Activated T-helper 2 cell treated with anti-CD3 and anti-CD28 coated beads, Interferon-gamma antibody, Interleukin-2, Interleukin-4, amounts not matched to agents 10 μg/mL and 5 μg/mL and 100 μg/mL, durations not matched to agents 14 hours and 24 hours and 36 hours (primary cell): ENCODE measurements at regions not wholly inside any gene's neighbourhood (a gene's known extent, or its start where the extent isn't known, plus 50 kb on each side); places are given as distances from the start of the nearest gene placed in this dataset.

ENCODE experiments used
- DNase-seq: peaks from one replicate; pipeline ENCODE4 v3.0.0; 2021; ENCODE audit warnings: low spot score
- H3K27ac Mint-ChIP-seq: one replicate; pipeline ENCODE4 v1.8.0; 2021; ENCODE audit warnings: mixed read lengths
- H3K27me3 Mint-ChIP-seq: one replicate; pipeline ENCODE4 v1.8.0; 2021; ENCODE audit warnings: low read depth, mixed read lengths
- H3K36me3 Mint-ChIP-seq: one replicate; pipeline ENCODE4 v1.8.0; 2021; ENCODE audit warnings: low read depth, mixed read lengths
- H3K4me1 Mint-ChIP-seq: one replicate; pipeline ENCODE4 v1.8.0; 2021; ENCODE audit warnings: low read depth, mixed read lengths
- H3K4me3 Mint-ChIP-seq: one replicate; pipeline ENCODE4 v1.8.0; 2021; ENCODE audit warnings: low read depth, mild to moderate bottlenecking, moderate library complexity, mixed read lengths
- H3K9me3 Mint-ChIP-seq: one replicate; pipeline ENCODE4 v1.8.0; 2021; ENCODE audit warnings: mixed read lengths
- intact Hi-C: fragments of 100-400 bp; cut with micrococcal nuclease; formaldehyde crosslinking; loops from one replicate; pipeline ENCODE4 v1.15.1; 2023

GRCh38 chr5:172550096-172550765 is 90.8 kb upstream of the NEURL1B start:
- Mint-ChIP-seq H3K27ac (no peak overlapping the region), H3K36me3 (no peaks in the 10 kb centered on the region), H3K4me1 (no peaks in the 10 kb centered on the region), H3K4me3 (no peak overlapping the region), H3K9me3 (no peaks in the 10 kb centered on the region), H3K27me3 (no peaks in the 10 kb centered on the region)
- intact Hi-C loops = no loop called here
- DNase-seq = no peak

GRCh38 chr5:172549696-172550095 is 91.4 kb upstream of the NEURL1B start:
- Mint-ChIP-seq H3K27ac (no peak overlapping the region), H3K9me3 (no peaks in the 10 kb centered on the region), H3K4me1 (no peaks in the 10 kb centered on the region), H3K4me3 (no peak overlapping the region), H3K27me3 (no peaks in the 10 kb centered on the region), H3K36me3 (no peaks in the 10 kb centered on the region)
- DNase-seq = no peak
- intact Hi-C loops = no loop called here

DNA sequence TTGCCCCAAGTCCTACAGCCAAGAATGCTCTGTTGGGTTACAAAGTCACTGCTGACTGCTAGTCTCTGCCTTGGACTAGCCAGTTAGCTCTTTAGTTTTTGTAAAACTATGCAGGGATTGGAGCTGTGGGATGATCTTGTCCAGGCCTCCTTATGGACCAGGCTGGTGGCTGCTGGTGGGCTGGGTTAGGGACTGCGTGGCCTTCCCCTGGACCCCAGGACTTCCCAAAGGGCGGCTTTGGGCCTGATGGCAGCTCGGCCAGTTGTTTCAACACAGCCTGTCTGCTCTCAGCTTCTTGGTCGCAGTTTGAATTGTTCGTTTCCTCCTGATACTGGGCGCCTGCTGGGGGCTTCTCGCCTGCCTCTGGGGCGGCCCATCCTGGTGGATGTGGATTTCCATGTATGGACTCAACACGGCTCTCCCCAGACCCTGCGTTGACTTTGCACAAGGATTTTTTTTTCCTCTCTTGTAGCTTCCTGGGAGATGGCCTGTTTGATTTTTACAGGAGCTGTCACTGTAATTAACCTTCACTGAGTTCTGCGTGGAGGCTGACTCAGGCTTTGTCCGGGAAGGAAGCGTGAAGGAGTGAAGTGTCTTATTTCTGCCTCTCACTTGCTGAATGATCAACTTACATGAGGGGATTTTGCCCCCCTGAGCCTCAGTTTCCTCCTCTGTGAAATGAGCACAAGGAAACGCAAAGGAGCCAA is 91.9 kb upstream of the NEURL1B start:
- Mint-ChIP-seq H3K36me3 (no peaks in the 10 kb centered on the region), H3K4me1 (no peaks in the 10 kb centered on the region), H3K9me3 (no peaks in the 10 kb centered on the region), H3K4me3 (no peak overlapping the region), H3K27me3 (no peaks in the 10 kb centered on the region), H3K27ac (no peak overlapping the region)
- DNase-seq = no peak
- intact Hi-C loops = no loop called here

- Mint-ChIP-seq H3K36me3 (no peaks in the 10 kb centered on the region), H3K27ac (no peak overlapping the region), H3K4me1 (no peaks in the 10 kb centered on the region), H3K4me3 (no peak overlapping the region), H3K9me3 (no peaks in the 10 kb centered on the region), H3K27me3 (no peaks in the 10 kb centered on the region)
- intact Hi-C loops = no loop called here
- DNase-seq = no peak
Observed at GRCh38 chr5:172548311-172548731, 92.7 kb upstream of the NEURL1B start.

- no peaks in the 10 kb centered on the region for H3K27me3 Mint-ChIP-seq
- DNase-seq = no peak
- no peaks in the 10 kb centered on the region for H3K36me3 Mint-ChIP-seq
- H3K4me1 Mint-ChIP-seq = no peaks in the 10 kb centered on the region
- no peaks in the 10 kb centered on the region for H3K9me3 Mint-ChIP-seq
- H3K4me3 Mint-ChIP-seq = no peak overlapping the region
- intact Hi-C loops = no loop called here
- H3K27ac Mint-ChIP-seq = no peak overlapping the region
Observed at GRCh38 chr5:172546196-172546595, 91.9 kb upstream of the SH3PXD2B start.

- intact Hi-C loops = no loop called here
- Mint-ChIP-seq H3K4me3 (no peak overlapping the region), H3K36me3 (no peaks in the 10 kb centered on the region), H3K4me1 (no peaks in the 10 kb centered on the region), H3K27ac (no peak overlapping the region), H3K27me3 (no peaks in the 10 kb centered on the region), H3K9me3 (no peaks in the 10 kb centered on the region)
- no peak for DNase-seq
Observed at GRCh38 chr5:172545291-172545801, 91.0 kb upstream of the SH3PXD2B start.

DNA sequence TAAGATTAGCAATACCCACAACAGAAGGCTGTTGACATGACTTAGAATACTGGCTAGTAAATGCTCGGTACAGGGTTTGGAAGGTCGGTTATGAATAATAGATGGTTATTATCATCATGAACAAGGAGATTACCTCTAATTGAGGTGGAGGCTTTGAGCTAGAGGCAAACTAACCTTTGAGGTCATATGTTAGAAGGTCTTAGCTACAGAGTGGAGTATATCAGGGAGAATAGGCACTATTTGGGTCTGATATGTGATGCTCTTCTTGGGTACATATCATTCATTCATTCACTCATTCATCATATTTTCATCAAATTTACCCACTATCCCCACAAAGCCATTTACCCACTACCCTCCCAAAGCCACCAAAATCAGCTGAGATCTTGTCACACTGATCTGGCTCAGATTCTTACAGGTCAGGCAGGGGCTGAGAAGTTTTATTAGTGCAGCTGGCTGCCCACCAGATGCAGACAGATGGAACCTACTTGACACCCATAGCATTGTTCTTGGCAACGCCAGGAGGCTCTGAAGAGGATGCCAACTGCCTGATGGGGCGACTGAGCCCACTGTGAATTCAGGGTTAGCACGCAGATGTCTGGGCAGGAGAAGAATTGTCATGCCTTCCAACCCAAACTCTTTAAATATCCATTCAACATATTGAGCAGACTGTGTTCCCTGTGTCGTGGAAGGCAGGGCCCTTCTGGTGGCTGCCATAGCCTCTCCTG is 90.2 kb upstream of the SH3PXD2B start:
- H3K9me3 Mint-ChIP-seq = no peaks in the 10 kb centered on the region
- H3K27me3 Mint-ChIP-seq = no peaks in the 10 kb centered on the region
- H3K27ac Mint-ChIP-seq = no peak overlapping the region
- no peaks in the 10 kb centered on the region for H3K4me1 Mint-ChIP-seq
- intact Hi-C loops = no loop called here
- H3K4me3 Mint-ChIP-seq = no peak overlapping the region
- H3K36me3 Mint-ChIP-seq = no peaks in the 10 kb centered on the region
- no peak for DNase-seq

GRCh38 chr5:172543484-172544298 is 89.4 kb upstream of the SH3PXD2B start:
- H3K4me1 Mint-ChIP-seq = no peaks in the 10 kb centered on the region
- no peaks in the 10 kb centered on the region for H3K27me3 Mint-ChIP-seq
- H3K27ac Mint-ChIP-seq = no peak overlapping the region
- no peaks in the 10 kb centered on the region for H3K36me3 Mint-ChIP-seq
- intact Hi-C loops = no loop called here
- DNase-seq = no peak
- H3K4me3 Mint-ChIP-seq = no peak overlapping the region
- no peaks in the 10 kb centered on the region for H3K9me3 Mint-ChIP-seq

GRCh38 chr5:172542651-172543131 is 88.4 kb upstream of the SH3PXD2B start:
- H3K36me3 Mint-ChIP-seq = no peaks in the 10 kb centered on the region
- no peak overlapping the region for H3K4me3 Mint-ChIP-seq
- no peak for DNase-seq
- intact Hi-C loops = no loop called here
- H3K9me3 Mint-ChIP-seq = no peaks in the 10 kb centered on the region
- no peaks in the 10 kb centered on the region for H3K4me1 Mint-ChIP-seq
- no peaks in the 10 kb centered on the region for H3K27me3 Mint-ChIP-seq
- H3K27ac Mint-ChIP-seq = no peak overlapping the region

GRCh38 chr5:172541773-172542136 is 87.4 kb upstream of the SH3PXD2B start:
- Mint-ChIP-seq H3K27ac (no peak overlapping the region), H3K4me1 (no peaks in the 10 kb centered on the region), H3K4me3 (no peak overlapping the region), H3K27me3 (no peaks in the 10 kb centered on the region), H3K9me3 (no peaks in the 10 kb centered on the region), H3K36me3 (no peaks in the 10 kb centered on the region)
- intact Hi-C loops = no loop called here
- no peak for DNase-seq

DNA sequence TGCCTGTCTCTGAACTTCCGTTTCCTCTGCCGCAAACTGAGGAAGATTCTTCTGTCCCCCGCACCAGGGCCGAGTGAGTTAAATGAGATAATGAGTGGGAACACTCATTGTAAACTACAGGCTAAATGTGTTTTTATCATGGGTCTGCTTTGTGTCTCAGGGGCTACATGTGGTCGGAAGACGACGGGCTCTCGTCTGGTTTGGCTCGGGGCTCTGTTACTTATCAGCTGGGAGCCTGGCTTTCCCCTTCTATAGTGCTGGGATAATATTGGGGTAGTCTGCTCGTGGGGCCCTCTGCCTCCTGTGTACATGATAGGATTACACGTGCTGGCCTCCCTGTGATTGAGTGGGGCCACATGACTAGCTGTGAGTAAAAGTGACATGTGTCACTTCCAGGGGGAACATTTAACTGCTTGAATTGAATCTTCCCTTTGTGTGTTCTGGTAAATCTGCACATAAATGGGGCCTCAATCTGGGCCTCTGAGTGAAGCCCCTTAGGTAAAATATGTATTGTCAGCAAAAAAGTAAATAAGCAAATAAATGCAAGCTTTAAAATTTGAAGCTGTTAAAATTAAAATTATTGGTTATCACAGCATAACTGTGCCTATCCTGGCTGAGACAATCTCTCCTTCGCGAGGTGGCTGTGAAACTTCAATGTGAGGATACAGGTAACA is 86.9 kb upstream of the SH3PXD2B start:
- Mint-ChIP-seq H3K9me3 (no peaks in the 10 kb centered on the region), H3K4me1 (no peaks in the 10 kb centered on the region), H3K27ac (no peak overlapping the region), H3K36me3 (no peaks in the 10 kb centered on the region), H3K4me3 (no peak overlapping the region), H3K27me3 (no peaks in the 10 kb centered on the region)
- intact Hi-C loops = no loop called here
- DNase-seq = no peak
